HG03045 (cell line): ENCODE measurements at regions not wholly inside any gene's neighbourhood (a gene's known extent, or its start where the extent isn't known, plus 50 kb on each side); places are given as distances from the start of the nearest gene placed in this dataset.

Experiments
- ATAC-seq: cut with Tn5 transposase; IDR thresholded peaks from one replicate; pipeline ENCODE4 v1.9.1; 2021; ENCODE audit warnings: mild to moderate bottlenecking, moderate library complexity; ENCODE audit not compliant: unreplicated experiment

- no peak for ATAC-seq
Measured at GRCh38 chr6:137933696-137934095, 66.6 kb downstream of the TNFAIP3 start.

DNA sequence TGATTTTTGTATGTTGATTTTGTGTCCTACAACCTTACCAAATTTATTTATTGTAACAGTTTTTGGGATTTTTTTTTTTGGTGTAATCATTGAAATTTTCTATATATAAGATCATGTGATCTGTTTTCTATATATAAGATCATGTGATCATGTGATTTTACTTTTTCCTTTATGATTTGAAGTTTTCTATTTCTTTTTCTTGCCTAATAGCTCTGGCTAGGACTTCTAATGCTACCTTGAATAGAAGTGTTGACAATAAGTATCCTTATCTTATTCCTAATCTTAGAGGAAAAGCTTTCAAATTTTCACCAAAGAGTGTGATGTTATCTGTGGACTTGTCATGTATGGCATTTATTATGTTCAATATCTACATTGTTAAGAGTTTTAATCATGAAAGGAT, 69.7 kb downstream of the TNFAIP3 start:
- no peak for ATAC-seq

- ATAC-seq = no peak
Measured at GRCh38 chr6:137937834-137938233, 70.8 kb downstream of the TNFAIP3 start.

GRCh38 chr6:137938770-137939379, 71.8 kb downstream of the TNFAIP3 start:
- ATAC-seq = no peak

GRCh38 chr6:137941995-137942394, 74.9 kb downstream of the TNFAIP3 start:
- no peak for ATAC-seq

DNA sequence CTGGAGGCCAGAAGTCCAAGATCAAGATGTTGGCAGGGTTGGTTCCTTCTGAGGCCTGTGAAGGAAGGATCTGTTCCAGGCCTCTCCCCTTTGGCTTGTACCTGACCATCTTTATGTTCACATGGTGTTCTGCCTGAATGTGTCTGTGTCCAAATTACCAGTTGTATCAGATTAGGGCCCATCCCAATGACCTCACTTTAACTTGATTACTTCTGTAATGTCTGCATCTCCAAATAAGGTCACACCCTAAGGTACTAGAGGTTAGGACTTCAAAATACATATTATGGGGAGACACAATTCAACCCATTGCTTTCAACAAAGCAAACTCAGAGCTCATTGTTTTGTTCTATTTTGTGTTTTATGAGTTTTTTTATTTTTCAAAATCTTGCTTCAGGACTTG, 75.7 kb downstream of the TNFAIP3 start:
- ATAC-seq = no peak

- ATAC-seq = peak; percentile 22
Measured at GRCh38 chr6:137944381-137944780, 77.3 kb downstream of the TNFAIP3 start.

- ATAC-seq = peak; percentile 41
Measured at GRCh38 chr6:137944793-137945498, 77.9 kb downstream of the TNFAIP3 start.

DNA sequence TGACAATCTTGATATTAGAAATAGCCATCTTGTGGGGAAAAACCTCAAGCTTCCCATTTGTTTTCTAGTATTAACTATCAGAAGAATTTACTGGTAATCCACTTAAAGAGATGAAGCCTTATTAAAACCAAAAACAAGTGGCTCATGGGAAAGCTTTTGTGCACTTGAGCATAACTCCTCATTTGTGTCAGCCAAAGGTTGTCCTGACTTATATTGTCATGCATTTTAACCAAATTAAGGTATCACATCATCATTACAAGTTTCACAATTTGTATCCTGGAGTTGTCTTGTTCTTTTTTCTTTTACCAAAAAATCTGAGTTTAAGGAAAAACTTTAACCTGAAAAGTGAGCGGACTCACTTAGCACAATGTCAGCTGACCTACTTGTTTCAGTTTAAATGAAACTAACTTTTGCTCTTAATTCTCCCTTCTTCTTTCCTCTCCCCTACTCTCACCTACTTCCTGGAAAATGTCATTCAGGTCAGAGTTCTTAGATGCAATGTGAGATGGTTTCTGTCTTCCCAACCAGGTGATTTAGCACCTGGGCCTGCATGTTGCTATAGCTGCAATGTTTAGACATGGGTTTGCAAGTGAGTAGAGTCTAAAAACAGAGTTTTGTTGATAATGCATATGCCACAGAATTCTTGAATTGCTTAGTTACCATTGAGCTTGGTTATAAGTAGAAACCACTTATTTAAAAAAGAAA, 82.8 kb downstream of the TNFAIP3 start:
- peak; percentile 47 for ATAC-seq

GRCh38 chr6:137950581-137950980, 83.5 kb downstream of the TNFAIP3 start:
- no peak for ATAC-seq

DNA sequence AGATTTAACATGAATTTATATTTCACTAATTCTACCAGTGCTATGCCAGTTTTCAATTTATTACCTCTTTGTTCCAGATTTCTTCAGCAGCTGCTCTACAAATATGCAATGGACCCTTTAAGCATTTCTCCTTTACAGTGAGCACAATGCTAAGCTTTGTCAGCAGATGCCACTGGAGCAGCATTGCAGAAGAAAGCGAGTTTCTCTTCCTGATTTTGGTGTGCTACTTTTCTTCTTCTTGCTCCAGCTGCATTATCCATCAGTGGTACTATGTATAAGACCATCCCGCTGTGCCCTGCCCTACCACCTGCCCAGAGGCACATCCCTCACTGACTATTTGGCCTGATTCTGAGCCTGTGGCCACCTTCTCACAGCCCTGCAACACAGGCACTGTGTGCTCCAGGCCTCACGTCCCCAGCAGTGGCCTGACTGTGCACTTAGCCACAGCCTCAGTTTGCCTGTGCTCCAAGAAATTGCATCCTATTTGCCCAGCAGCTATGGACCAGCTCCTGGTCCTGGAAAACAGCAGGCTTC, 84.1 kb downstream of the TNFAIP3 start:
- peak; percentile 52 for ATAC-seq

DNA sequence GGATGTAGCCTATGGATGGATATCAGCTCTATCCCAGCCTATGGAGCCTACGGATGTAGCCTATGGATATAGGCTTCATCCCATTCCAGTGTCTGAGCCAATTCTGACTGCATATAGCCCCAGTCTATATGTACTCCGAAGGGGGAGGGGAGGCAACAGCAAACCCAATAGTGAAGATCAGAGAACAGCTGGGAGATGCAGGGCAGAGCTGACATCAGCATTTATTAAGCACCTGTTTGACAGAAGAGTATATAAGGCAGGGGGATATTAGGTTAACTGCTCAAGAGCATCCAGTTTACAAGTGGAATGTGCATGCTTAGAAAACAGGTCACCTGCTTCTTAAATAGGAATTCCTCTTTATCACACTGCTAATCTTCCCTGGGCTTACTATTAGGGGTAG, 85.2 kb downstream of the TNFAIP3 start:
- no peak for ATAC-seq

DNA sequence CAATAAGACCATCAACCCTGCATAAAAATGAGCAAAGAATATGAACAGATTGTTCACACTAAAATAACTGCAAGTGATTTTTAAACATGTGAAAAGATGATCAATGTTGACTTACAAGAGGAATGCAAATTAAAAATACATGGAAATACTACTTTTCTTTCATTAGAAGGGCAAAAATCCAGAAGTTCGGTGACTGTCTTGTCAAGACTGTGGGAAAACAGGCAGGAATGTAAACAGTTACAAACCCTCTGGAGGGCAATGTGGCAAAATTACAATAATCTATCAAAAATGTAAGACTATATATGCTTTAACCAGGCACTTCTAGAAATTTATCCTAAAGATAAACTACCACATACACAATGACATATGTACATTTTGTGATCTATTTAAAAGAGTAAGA, 86.7 kb downstream of the TNFAIP3 start:
- ATAC-seq = no peak

GRCh38 chr6:137954253-137954652, 87.2 kb downstream of the TNFAIP3 start:
- no peak for ATAC-seq

GRCh38 chr6:137956098-137956488, 89.0 kb downstream of the TNFAIP3 start:
- no peak for ATAC-seq

GRCh38 chr6:137957471-137957870, 90.4 kb downstream of the TNFAIP3 start:
- no peak for ATAC-seq

DNA sequence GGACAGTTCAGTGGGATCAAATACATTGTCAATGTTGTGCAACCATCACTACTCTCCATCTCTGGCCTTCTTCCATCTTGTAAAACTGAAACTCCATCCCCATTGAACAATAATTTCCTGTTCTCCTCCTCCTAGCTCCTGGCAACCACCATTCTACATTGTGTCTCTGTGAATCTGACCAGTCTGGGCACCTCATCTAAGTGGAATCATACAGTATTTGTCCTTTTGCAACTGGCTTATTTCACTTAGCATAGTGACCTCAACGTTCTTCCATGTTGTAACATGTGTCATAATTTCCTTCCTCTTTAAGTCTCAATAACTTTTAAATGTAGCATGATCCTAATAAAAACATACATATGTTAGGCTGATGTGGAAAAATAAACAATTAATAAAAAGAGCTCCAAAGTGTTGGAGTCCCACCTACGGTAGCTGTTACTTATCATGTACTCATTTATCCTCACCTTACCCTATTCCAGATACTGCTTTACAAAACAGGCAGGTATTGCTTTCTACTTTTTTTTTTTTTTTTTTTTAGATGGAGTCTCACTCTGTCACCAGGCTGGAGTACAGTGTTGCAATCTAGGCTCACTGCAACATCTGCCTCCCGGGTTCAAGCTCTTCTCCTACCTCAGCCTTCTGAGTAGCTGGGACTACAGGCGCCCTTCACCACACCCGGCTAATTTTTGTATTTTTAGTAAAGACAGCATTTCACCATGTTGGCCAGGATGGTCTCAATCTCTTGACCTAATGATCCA, 91.9 kb downstream of the TNFAIP3 start:
- no peak for ATAC-seq

- no peak for ATAC-seq
Measured at GRCh38 chr6:137962725-137963124, 95.7 kb downstream of the TNFAIP3 start.

DNA sequence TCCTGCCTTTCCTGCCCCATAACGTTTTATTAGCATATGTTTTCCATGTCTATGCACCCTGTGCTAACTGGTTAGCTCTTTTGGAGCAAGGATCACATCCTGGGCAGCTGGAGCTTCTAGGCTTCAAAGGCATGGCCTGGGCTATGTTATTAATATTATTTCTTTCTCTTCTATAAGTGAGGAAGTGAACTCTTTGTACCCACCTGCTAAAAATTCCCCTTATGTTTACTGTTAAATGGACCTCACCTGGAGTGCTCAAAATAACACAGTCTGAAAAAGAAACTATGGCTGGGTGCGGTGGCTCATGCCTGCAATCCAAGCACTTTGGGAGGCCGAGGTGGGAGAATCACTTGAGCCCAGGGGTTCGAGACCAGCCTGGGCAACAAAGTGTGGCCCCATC, 97.8 kb downstream of the TNFAIP3 start:
- peak; percentile 37 for ATAC-seq

DNA sequence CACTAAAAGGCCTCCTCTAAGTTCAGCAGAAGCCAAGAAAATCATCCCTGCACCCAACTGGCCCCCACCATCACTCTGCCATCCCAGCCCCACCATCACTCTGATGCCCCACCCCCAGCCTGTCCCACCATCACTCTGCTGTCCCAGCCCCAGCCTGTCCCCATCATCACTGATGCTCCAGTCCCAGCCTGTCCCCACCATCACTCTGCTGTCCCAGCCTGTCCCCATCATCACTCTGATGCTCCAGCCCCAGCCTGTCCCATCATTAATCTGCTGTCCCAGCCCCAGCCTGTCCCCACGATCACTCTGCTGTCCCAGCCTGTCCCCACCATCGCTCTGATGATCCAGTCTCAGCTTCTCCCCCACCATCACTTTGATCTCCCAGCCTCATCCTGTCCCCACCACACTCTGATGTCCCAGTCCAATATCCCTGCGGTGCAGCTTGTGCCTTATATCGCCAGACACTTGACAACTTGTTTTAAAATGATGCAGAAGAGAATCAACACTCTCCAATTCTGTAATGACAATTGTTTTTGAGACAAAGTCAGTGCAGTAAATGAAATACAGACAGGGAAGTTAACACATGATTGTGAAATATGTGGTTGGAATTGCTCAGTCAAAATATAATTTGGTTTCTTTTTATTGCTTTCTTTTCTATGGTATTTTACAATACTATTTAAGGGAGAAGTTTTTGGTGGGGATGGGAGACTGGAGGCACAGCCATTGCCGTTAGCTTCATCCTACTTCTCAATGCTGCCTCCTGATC, 100.8 kb downstream of the TNFAIP3 start:
- ATAC-seq = no peak

DNA sequence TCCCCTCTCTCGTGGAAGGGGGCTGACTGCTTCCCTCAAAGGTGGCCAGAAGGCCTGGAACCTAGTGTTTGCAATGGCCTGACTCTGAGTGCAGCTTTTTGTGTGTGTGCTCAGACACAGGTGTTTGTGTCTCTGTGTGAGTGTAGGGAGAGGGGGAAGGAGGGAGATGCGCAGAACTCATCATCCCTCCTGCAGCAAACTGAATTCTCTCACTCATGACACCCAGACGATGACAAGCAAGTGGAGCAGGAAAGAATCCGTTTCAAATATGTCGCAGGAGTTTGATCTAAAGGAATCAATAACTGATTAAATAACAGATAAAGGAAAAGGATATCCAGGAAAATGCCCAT, 101.4 kb downstream of the TNFAIP3 start:
- no peak for ATAC-seq
